GM20431 (cell line): ENCODE measurements at regions not wholly inside any gene's neighbourhood (a gene's known extent, or its start where the extent isn't known, plus 50 kb on each side); places are given as distances from the start of the nearest gene placed in this dataset.

Source experiments
- in situ Hi-C: fragments of 300-500 bp; cut with MseI, MboI; formaldehyde crosslinking; loops from one replicate; pipeline ENCODE4 v1.15.0; 2020; ENCODE audit warnings: low sequenced_read_pairs; ENCODE audit not compliant: unreplicated experiment

DNA sequence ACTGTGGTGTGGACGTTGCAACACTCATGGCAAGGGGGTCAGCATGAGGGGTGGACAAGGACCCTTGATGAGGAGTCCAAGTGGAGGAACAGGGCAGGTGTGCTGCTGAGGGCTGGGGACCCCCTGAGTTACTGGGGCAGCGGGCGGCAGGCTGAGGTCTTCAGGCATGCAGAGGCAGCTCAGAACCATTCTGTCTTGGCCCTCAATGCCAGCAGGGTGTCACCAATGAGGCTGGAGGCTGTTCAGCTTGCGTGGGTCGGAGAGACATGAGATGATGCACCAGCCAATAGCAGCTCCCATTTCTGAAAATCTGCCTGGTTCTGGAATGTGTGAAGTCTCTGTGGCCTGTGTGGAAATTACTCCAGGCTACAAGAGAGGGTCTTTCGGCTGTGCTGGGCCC, 105.4 kb downstream of the INHBB start:
- in situ Hi-C loops = no loop called here

- in situ Hi-C loops = no loop called here
Measured at GRCh38 chr2:120452131-120452530, 106.2 kb downstream of the INHBB start.

GRCh38 chr2:120452945-120453634, 107.2 kb downstream of the INHBB start:
- in situ Hi-C loops = no loop called here

GRCh38 chr2:120453635-120453998, 107.7 kb downstream of the INHBB start:
- in situ Hi-C loops = no loop called here

GRCh38 chr2:120454654-120455385, 108.9 kb downstream of the INHBB start:
- in situ Hi-C loops = no loop called here

GRCh38 chr2:120455390-120455789, 109.5 kb downstream of the INHBB start:
- in situ Hi-C loops = no loop called here

DNA sequence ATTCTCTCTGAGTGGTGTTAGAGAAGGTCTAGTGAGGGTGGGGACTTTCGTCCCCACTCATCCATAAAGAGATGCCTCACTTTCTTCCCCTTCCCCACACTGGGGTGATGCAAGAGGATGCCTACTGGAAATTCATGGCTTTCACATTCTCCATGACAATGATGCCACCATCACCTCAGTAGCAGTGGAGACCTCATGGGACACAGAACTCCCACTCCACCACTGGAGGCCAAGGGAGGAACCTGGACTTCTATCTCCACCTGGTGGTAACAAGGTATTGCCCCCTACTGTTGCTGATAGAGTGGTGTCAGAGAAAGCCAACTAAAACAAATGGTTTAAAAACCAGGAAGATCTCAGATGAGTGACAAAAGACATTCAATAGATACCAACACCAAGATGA, 110.9 kb downstream of the INHBB start:
- in situ Hi-C loops = no loop called here

GRCh38 chr2:120460511-120460910, 114.6 kb downstream of the INHBB start:
- in situ Hi-C loops = no loop called here

- in situ Hi-C loops = no loop called here
Measured at GRCh38 chr2:120461092-120461491, 115.2 kb downstream of the INHBB start.

GRCh38 chr2:120461546-120462537, 115.9 kb downstream of the INHBB start:
- in situ Hi-C loops = no loop called here

- in situ Hi-C loops = no loop called here
Measured at GRCh38 chr2:120463527-120463926, 117.6 kb downstream of the INHBB start.

GRCh38 chr2:120463996-120464395, 118.1 kb downstream of the INHBB start:
- in situ Hi-C loops = no loop called here

GRCh38 chr2:120464448-120464931, 118.6 kb downstream of the INHBB start:
- in situ Hi-C loops = no loop called here

DNA sequence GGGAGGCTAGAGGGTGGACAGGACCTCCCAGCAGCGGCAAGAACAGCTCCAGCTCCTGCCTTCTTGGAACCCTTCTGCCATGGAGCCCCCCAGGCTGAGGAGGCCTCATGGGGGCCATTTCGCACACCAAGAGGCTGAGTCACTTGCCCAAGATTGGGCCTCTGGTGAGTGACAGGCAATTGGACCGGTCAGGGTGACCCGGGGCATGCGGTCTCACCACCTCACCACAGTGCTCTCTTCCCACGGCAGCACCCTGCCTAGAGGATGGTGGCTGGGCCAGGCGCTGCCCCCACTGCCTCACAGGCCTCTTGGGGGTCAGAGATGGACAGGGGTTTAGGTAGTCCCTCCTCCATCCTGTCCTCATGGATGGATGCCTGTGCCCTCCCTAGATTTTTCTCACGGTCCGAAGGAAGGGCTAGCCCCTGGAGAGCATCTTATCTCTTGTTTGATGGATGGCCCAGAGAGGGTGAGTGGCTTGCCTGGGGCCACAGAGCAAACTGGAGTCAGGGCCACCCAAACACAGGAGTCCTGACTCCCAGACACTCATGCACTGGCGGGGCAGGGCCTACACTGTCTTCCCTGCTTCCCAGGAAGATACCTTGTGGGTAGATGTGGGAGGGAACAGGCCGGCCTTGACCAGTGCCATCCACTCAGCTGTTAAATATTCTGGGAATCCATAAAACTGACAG, 119.2 kb downstream of the INHBB start:
- in situ Hi-C loops = no loop called here

DNA sequence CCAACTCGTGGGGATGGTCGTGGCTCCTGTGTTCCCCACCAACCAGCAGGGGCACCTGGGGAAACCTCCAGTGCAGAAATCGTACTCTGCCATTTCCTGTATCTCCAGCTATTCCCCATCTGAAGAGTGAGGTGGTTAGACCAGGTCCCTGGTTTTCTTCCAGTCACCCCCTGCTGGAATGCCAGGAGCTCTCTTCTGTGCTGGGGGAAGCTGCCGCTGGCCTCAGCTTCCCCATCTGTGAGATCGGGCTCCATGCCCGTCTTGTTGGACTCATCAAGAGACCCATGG, 119.7 kb downstream of the INHBB start:
- in situ Hi-C loops = no loop called here

DNA sequence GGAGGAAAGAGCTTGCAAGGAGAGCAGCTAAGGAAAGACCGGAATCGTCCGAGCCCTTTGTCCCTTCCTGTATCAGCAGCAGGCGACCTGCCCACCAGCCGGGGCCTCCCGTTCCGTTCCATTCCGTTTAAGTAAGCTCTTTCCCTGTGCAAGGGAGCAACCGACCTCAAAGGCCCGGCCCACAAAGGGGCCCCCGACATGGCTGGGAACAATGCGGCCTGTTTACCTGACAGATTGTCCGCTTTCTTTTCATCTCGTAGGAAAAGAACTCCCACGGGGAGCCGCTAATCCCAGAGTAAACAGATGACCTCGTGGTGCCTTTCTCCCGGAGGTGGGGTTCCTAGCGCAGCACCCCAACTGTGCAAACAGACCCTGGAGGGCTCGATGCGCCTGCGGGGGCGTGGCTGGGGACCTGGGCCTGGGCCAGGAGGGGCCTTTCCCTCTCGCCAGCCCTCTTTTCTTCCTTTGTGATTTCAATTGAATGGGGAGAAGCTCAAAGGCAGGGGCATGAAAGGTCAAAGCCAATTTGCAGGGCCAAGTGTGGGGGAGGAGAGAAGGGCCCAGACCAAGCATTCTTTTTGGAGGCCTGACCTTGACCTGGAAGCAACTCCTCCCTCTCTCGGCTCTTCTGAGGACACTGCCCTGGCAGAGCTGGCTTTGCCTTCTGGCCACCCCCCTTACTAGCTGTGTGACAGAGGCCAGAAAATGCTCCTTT, 120.2 kb downstream of the INHBB start:
- in situ Hi-C loops = no loop called here

- in situ Hi-C loops = no loop called here
Measured at GRCh38 chr2:120466704-120467054, 120.7 kb downstream of the INHBB start.

DNA sequence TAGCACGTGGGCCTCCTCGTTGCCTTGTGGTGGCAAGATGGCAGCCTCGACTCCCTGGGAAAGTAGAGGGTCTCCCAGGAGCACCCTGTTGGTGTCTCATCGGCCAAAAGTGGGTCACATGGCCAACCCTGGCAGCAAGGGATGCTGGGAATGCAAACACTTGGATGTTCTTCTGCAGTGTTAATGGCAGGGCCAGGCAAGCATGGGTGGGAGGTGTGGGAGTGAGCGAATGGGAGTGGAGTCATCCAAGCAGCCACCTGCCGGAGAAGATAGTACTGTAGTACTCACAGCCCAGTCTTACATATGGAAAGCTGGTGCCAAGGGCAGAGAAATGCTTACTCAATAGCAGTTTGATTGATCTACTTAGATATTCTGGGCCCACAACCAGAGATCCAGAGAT, 122.2 kb downstream of the INHBB start:
- in situ Hi-C loops = no loop called here

- in situ Hi-C loops = no loop called here
Measured at GRCh38 chr2:120469426-120469825, 123.5 kb downstream of the INHBB start.
